Transverse colon (tissue), 4 donors: ENCODE measurements at regions not wholly inside any gene's neighbourhood (a gene's known extent, or its start where the extent isn't known, plus 50 kb on each side); places are given as distances from the start of the nearest gene placed in this dataset.

Experiments
- CTCF ChIP-seq, 5 experiments: fragments of 200-600 bp in 3 of 5; fragments of 450-650 bp in 2 of 5; sonication (generic) in 3 of 5; IDR thresholded peaks; 1 replicate in 2 of 5; 2 replicates in 3 of 5; pipeline ENCODE4 v1.5.1; 2016 to 2017; ENCODE audit warnings: antibody characterized with exemption in 5 of 5, inconsistent platforms in 3 of 5, mild to moderate bottlenecking in 2 of 5, moderate library complexity in 1 of 5
- EP300 ChIP-seq: sonication (generic); formaldehyde crosslinking; IDR thresholded peaks from one replicate; pipeline ENCODE4 v1.6.1; 2017; ENCODE audit warnings: antibody characterized with exemption, low read depth
- POLR2AphosphoS5 ChIP-seq, 3 donors: sonication (generic); formaldehyde crosslinking; IDR thresholded peaks; one replicate each; pipeline ENCODE4 v1.6.1; 2016; ENCODE audit warnings: antibody characterized with exemption in 3 of 3

GRCh38 chr6:8674126-8674525 is 238.8 kb upstream of the SLC35B3 start:
- no peak for TF ChIP-seq CTCF (IDR thresholded peaks at IDR 0.05)
- no peak for TF ChIP-seq POLR2AphosphoS5 (IDR thresholded peaks at IDR 0.05)
- no peak for TF ChIP-seq EP300
